ENCODE measurements at regions not wholly inside any gene's neighbourhood (a gene's known extent, or its start where the extent isn't known, plus 50 kb on each side); places are given as distances from the start of the nearest gene placed in this dataset.

DNA sequence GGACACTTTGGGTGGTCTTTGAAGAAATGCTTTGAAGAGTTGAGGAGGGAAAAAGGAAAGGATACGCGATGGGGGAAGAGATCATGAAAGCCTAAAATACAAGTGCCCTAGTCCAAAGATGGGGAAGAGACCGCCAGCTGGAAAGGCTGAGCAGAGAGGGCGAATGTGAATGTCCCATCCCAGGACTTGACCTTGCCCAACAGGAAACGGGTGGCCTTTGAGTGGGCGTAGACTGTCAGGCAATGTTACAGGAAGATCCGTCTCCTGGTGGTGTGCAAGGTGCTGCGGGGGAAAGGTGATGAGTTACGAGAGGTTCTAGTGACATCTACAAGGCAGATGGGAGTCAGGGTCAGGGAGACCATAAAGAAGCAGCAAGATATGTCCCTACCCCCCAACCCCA is 55.0 kb upstream of the TBXT start:
- ChIA-PET SMC1A (ENCODE audit: uncharacterized antibody, unreplicated experiment) (no interaction called here), CTCF (no interaction called here), POLR2A (no interaction called here), RAD21 (ENCODE audit: unreplicated experiment) (no interaction called here)
- ATAC-seq (no peak), FAIRE-seq (no peak), DNase-seq (ENCODE audit: low read depth, low spot score) (no peak)
- Histone ChIP-seq H3K9me3 (replicated peaks; ENCODE audit: control insufficient read depth, insufficient read depth, low read length) (no peaks in the 10 kb centered on the region), H3K27ac (ENCODE audit: control insufficient read depth, insufficient read depth) (no peak overlapping the region), H3K4me3 (no peak overlapping the region), H3K36me3 (ENCODE audit: control insufficient read depth in 2 of 2, insufficient read depth in 2 of 2, low read length in 1 of 2) (no peaks in the 10 kb centered on the region), H4K20me1 (ENCODE audit: control insufficient read depth, insufficient read depth) (no peaks in the 10 kb centered on the region), H3K4me2 (ENCODE audit: control insufficient read depth, insufficient read depth) (no peak overlapping the region), H3K4me1 (ENCODE audit: control insufficient read depth, insufficient read depth, low read length) (no peaks in the 10 kb centered on the region; the same call in 1 of the 2 replicates), H2AFZ (ENCODE audit: control insufficient read depth, low read depth, low read length) (no peak overlapping the region), H3K9ac (ENCODE audit: control insufficient read depth, insufficient read depth, low read length) (no peak overlapping the region), H3K27me3 (replicated peaks in 1 of 2; ENCODE audit: control insufficient read depth in 2 of 2, insufficient read depth in 2 of 2, low read length in 1 of 2) (0 out of 4 replicates have a peak, but pooled peaks cover 0 to 1% of the 10 kb centered on the region in 2 experiments), H3K79me2 (ENCODE audit: control insufficient read depth, insufficient read depth, low read length) (no peaks in the 10 kb centered on the region)
- whole genome bisulfite sequencing (ENCODE audit: insufficient coverage, insufficient replicate concordance, low lambda C conversion rate, missing lambda C conversion rate), result 65% methylated on average over 9 of the region's 9 CpGs
- TF ChIP-seq BCL11A (IDR thresholded peaks at IDR 0.05; ENCODE audit: low read depth, low read length), result no peak
- no peak for TF ChIP-seq RCOR1 (conservative IDR thresholded peaks at IDR 0.05; ENCODE audit: low read depth, low read length)
- TF ChIP-seq SIX5 (IDR thresholded peaks at IDR 0.05; ENCODE audit: low read depth, low read length, severe bottlenecking), result no peak
- no peak for TF ChIP-seq GABPA (IDR thresholded peaks at IDR 0.05; ENCODE audit: low read depth)
- no peak for TF ChIP-seq TBL1XR1 (IDR thresholded peaks at IDR 0.05; ENCODE audit: low read depth, low read length)
- TF ChIP-seq, protein P1, sequence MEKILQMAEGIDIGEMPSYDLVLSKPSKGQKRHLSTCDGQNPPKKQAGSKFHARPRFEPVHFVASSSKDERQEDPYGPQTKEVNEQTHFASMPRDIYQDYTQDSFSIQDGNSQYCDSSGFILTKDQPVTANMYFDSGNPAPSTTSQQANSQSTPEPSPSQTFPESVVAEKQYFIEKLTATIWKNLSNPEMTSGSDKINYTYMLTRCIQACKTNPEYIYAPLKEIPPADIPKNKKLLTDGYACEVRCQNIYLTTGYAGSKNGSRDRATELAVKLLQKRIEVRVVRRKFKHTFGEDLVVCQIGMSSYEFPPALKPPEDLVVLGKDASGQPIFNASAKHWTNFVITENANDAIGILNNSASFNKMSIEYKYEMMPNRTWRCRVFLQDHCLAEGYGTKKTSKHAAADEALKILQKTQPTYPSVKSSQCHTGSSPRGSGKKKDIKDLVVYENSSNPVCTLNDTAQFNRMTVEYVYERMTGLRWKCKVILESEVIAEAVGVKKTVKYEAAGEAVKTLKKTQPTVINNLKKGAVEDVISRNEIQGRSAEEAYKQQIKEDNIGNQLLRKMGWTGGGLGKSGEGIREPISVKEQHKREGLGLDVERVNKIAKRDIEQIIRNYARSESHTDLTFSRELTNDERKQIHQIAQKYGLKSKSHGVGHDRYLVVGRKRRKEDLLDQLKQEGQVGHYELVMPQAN (conservative IDR thresholded peaks at IDR 0.05), result no peak
- TF ChIP-seq, protein P2, sequence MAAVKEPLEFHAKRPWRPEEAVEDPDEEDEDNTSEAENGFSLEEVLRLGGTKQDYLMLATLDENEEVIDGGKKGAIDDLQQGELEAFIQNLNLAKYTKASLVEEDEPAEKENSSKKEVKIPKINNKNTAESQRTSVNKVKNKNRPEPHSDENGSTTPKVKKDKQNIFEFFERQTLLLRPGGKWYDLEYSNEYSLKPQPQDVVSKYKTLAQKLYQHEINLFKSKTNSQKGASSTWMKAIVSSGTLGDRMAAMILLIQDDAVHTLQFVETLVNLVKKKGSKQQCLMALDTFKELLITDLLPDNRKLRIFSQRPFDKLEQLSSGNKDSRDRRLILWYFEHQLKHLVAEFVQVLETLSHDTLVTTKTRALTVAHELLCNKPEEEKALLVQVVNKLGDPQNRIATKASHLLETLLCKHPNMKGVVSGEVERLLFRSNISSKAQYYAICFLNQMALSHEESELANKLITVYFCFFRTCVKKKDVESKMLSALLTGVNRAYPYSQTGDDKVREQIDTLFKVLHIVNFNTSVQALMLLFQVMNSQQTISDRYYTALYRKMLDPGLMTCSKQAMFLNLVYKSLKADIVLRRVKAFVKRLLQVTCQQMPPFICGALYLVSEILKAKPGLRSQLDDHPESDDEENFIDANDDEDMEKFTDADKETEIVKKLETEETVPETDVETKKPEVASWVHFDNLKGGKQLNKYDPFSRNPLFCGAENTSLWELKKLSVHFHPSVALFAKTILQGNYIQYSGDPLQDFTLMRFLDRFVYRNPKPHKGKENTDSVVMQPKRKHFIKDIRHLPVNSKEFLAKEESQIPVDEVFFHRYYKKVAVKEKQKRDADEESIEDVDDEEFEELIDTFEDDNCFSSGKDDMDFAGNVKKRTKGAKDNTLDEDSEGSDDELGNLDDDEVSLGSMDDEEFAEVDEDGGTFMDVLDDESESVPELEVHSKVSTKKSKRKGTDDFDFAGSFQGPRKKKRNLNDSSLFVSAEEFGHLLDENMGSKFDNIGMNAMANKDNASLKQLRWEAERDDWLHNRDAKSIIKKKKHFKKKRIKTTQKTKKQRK (IDR thresholded peaks at IDR 0.05; ENCODE audit: low read depth, low read length), result no peak
- BruUV-seq (replicated peaks), result no TSS peak
- in situ Hi-C loops (cut with MboI) (no loop called here), intact Hi-C loops (cut with micrococcal nuclease; ENCODE audit: unreplicated experiment) (no loop called here)
